ENCODE measurements at regions not wholly inside any gene's neighbourhood (a gene's known extent, or its start where the extent isn't known, plus 50 kb on each side); places are given as distances from the start of the nearest gene placed in this dataset.

DNA sequence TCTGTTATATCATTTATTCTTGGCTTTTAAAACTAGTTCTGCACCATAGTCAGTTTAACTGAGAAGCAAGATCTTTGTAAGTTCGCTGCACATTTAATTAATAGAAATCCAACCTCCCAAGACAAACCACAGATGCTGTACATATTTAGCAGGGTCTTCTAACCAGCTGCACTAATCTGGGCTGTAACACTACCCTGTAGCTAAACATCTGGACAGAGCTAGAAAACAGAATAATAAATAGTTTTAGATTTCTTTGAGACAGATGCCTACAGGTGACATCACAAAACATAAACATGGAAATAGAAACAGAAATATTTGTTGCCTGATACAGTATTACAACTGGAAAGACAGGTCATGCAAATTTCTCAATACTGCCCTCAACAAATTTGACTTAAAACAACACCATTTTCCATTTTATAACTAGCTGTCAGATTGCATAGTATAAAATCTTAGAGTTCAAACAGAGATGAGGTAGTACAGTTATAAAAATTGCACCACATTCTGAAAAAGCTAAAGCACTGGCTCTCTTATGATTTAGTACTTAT lies 315.1 kb downstream of the NR4A2 start:
- DNase-seq (ENCODE audit: insufficient read length, low spot score) (no peak), FAIRE-seq (no peak)
- TF ChIP-seq, protein P1, sequence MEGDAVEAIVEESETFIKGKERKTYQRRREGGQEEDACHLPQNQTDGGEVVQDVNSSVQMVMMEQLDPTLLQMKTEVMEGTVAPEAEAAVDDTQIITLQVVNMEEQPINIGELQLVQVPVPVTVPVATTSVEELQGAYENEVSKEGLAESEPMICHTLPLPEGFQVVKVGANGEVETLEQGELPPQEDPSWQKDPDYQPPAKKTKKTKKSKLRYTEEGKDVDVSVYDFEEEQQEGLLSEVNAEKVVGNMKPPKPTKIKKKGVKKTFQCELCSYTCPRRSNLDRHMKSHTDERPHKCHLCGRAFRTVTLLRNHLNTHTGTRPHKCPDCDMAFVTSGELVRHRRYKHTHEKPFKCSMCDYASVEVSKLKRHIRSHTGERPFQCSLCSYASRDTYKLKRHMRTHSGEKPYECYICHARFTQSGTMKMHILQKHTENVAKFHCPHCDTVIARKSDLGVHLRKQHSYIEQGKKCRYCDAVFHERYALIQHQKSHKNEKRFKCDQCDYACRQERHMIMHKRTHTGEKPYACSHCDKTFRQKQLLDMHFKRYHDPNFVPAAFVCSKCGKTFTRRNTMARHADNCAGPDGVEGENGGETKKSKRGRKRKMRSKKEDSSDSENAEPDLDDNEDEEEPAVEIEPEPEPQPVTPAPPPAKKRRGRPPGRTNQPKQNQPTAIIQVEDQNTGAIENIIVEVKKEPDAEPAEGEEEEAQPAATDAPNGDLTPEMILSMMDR (IDR thresholded peaks at IDR 0.05; ENCODE audit: insufficient read depth, missing control alignments): no peak

DNA sequence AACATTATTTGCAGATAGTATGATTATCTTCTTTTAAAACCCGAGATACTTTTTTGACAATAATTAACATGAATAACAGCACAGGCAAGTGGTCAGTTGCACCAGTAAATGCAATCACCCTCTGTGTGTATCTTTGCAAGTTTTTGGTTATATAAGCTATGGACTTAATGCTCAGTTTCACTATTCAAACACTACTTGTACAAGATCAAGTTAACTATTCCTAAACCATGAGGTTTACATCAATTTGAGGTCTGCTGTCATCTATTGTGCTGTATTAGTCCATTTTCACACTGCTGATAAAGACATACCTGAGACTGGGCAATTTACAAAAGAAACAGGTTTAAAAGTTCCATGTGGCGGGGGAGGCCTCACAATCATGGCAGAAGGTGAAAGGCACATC lies 323.2 kb downstream of the NR4A2 start:
- FAIRE-seq (no peak), DNase-seq (ENCODE audit: insufficient read length, low spot score) (no peak)
- TF ChIP-seq, protein P1 (IDR thresholded peaks at IDR 0.05; ENCODE audit: insufficient read depth, missing control alignments): no peak

DNA sequence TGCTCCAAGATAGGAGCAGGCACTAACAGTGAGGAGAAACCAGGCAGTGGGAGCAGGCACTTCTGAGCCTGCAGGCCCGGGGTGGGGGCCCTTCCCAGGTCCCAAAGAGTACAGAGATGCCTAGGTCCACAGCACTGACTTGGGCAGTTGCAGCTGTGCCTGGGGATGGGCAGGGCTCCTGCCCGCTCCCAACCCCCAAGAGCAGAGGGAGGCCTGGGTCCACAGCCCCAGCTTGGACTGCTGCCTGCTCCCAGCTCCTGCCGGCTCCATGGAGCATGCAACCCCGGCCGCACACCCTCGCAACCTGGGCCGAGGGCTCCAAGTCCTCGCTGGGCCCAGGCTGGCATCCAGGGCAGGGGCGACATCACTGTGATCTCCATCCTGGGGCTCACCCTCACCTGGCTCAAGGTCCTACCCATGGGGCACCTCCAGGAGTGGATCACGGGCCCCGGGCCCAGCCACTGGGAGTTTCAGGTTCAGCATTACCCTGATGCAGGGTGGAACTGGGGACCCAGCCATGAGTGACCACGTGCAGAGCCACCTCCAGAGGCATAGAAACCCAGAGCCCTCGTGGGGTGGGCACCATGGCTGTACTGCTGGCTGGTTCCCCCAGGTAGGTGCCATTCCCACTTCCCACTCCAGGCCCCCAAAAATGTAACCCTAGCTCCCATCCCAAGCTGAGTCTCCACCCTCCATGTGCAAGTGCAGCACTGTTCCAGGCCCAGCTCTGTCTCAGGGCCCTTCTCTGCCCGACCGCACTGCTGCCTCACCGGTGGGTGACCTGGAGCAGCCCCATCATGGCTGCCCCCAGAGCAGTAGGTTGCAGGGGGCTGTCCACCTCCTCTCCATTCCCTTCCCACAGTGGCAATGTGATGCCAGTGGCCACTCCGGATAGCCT lies 325.6 kb downstream of the NR4A2 start:
- no peak for DNase-seq (ENCODE audit: insufficient read length, low spot score)
- TF ChIP-seq, protein P1 (IDR thresholded peaks at IDR 0.05; ENCODE audit: insufficient read depth, missing control alignments): no peak
- FAIRE-seq: no peak

DNA sequence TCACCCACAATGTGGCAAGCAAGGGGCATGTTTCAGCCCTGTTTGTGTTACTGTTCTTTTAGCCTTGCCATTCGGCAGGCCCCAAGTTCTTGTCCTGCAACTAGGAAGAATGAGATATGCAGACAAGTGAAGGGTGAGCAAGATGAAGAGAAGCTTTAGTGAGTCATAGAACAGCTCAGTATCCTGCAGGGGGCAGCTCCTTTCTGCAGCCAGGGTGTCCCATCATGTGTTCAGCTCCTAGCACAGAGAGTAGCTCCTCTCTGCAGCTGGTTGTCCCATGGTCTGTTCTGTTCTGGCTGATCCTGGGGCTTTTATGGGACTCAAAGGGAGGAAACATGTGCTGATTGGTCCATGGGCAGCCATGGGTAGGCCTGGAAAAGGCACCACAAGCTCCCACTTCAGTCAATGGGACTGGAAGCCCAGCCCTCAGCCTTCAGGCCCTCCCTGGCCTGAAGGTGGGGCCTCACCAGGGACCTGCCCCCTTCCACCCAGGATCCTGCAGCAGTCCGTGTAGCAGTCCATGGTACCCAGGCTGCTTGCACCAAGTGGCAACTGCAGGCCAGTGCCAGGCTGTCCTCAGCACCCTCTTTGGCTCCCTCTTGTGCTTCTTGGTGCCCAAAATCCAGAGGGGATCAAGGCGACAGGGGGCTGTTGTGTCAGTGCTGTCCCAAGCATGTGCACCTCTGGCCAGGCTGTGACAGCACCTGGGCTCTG lies 326.4 kb downstream of the NR4A2 start:
- TF ChIP-seq, protein P1 (IDR thresholded peaks at IDR 0.05; ENCODE audit: insufficient read depth, missing control alignments): no peak
- DNase-seq (ENCODE audit: insufficient read length, low spot score) (no peak), FAIRE-seq (no peak)

DNA sequence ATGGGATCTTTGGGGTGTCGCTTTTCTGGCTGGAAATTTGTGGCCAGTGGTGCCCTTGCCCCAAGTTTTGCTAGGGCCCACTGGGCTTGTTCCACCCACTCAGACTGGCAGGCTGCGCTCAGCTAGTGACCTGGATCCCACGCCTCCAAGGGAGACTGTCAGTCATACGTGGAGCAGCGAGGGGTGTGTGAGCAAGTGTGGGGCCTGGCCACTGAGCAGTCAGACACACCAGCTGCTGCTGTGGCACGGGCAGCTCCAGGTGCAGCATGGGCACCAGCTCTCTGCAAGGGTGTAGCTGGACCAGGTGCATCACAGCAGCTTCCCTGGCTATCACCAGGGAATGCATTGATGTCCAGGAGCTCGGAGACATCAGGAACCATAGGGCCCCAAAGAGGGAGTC lies 327.0 kb downstream of the NR4A2 start:
- DNase-seq (ENCODE audit: insufficient read length, low spot score) (no peak), FAIRE-seq (no peak)
- TF ChIP-seq, protein P1 (IDR thresholded peaks at IDR 0.05; ENCODE audit: insufficient read depth, missing control alignments): no peak

DNA sequence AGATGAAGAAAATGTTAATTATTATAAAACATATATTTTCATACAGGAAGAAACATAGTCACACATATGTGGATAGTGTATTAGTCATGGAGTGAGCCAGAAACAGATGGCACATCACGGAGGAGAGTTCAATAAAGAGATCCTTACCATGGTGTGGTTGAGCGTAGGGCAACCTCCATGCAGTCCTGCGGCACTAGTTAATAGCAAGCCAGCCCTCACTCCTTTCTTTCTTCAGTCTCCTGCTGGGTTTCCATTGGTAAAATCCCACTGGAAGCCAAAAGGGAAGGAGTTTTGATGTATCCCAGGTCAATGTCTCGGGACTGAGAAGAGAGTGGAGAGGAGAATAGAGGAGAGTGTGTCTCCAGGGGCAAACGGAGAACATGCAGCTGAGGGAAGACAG lies 328.1 kb downstream of the NR4A2 start:
- FAIRE-seq: no peak
- TF ChIP-seq, protein P1 (IDR thresholded peaks at IDR 0.05; ENCODE audit: insufficient read depth, missing control alignments): no peak
- DNase-seq (ENCODE audit: insufficient read length, low spot score): no peak

All from D721Med (cell line).